ENCODE measurements at regions not wholly inside any gene's neighbourhood (a gene's known extent, or its start where the extent isn't known, plus 50 kb on each side); places are given as distances from the start of the nearest gene placed in this dataset.

DNA sequence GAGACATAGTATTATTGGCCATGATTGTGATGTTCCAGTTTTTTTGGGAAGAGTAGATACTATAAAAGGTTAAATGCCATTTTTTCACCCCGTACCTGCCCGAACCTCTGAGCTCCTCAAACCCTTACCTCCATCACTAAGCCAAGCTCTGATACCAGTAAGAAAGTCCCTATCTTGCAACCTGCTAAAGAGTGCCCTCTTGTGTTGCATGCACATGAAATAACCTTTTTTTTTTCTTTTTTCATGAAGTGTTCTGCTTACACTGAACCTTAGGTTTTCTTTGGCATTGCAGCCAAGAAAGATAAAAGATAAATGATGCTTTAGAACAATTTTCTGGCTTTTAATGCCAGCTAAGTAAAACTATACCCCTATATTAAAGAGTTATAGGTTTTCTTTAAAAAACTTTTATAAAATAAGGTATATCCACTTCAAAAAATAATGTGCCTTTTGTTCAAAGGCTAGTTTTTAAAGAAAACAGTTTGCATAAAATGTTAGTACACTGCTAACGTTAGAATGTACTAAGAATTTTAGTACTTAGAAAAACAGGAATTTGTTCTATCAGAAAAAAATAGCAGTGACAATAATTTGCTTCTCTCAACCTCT lies 295.3 kb upstream of the PMFBP1 start:
- TF ChIP-seq, protein P1, sequence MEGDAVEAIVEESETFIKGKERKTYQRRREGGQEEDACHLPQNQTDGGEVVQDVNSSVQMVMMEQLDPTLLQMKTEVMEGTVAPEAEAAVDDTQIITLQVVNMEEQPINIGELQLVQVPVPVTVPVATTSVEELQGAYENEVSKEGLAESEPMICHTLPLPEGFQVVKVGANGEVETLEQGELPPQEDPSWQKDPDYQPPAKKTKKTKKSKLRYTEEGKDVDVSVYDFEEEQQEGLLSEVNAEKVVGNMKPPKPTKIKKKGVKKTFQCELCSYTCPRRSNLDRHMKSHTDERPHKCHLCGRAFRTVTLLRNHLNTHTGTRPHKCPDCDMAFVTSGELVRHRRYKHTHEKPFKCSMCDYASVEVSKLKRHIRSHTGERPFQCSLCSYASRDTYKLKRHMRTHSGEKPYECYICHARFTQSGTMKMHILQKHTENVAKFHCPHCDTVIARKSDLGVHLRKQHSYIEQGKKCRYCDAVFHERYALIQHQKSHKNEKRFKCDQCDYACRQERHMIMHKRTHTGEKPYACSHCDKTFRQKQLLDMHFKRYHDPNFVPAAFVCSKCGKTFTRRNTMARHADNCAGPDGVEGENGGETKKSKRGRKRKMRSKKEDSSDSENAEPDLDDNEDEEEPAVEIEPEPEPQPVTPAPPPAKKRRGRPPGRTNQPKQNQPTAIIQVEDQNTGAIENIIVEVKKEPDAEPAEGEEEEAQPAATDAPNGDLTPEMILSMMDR (IDR thresholded peaks at IDR 0.05; ENCODE audit: control extremely low read depth, extremely low read depth, low read depth, missing control alignments): peak; percentile 71
- ChIA-PET CTCF (interaction anchor here (0.6 to 3.4 kb wide), 13 partner anchors 67 to 377 kb away, joined by 3 to 32 read pairs (median 3); no protein-coding TSS in a partner anchor), POLR2A (no interaction called here)
- peak; percentile 18 for DNase-seq (ENCODE audit: extremely low spot score)

DNA sequence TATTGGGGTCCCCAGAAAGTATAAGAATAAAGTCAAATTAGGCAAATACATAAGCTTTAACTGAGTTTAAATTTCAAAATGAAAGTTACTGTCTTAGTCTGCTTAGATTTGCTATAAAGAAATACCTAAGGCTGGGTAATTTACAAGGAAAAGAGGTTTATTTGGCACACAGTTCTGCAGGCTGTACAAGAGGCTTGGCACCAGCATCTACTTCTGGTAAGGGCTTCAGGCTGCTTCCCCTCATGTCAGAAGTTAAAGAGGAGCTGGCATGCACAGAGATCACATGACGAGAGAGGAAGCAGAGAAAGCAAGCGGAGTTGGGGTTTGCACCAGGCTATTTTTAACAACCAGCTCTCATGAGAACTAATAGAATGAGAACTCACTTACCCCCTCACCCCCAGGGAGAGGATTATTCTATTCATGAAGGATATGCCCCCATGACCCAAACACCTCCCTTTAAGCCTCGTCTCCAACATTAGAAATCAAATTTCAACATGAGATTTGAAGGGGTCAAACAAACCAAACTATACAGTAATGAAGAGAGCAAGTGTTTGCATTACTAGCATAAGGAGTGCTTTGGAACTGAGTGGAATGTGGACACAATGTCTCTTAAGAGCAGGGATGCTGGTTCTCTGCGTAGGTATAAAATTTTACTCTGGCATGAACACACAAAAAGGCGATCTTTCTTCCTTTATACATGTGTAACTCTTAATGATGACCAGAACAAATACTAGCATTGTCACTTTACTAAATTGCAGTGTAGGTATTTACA lies 292.8 kb upstream of the PMFBP1 start:
- TF ChIP-seq, protein P1 (IDR thresholded peaks at IDR 0.05; ENCODE audit: control extremely low read depth, extremely low read depth, low read depth, missing control alignments): no peak
- ChIA-PET CTCF (interaction anchor here (1.0 to 3.4 kb wide), 3 partner anchors 9 to 340 kb away, joined by 3 to 32 read pairs (median 6); no protein-coding TSS in a partner anchor), POLR2A (no interaction called here)
- no peak for DNase-seq (ENCODE audit: extremely low spot score)

DNA sequence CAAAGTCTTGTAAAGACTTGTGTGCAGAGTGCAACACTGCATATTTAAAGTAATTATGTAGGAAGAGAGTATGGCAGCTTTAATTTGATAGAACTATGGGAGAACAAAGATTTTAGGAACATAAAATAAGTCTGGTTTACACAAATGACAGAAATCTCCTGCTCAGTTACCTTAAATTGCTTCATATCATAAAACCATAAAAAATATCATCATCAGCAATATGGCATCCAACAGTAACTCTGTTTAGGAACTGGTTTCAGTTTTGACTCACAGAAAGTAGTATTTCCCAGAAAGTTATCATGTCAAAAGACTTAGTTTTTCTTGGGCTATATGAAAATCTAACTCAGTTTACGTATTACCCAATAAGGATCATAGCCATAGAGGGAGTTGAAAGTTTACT lies 292.1 kb upstream of the PMFBP1 start:
- TF ChIP-seq, protein P1 (IDR thresholded peaks at IDR 0.05; ENCODE audit: control extremely low read depth, extremely low read depth, low read depth, missing control alignments): no peak
- CTCF ChIA-PET: interaction anchor here (1.0 kb wide), 1 partner anchor 10 kb away, joined by 3 read pairs; no protein-coding TSS in a partner anchor
- DNase-seq (ENCODE audit: extremely low spot score): no peak
- POLR2A ChIA-PET: no interaction called here

DNA sequence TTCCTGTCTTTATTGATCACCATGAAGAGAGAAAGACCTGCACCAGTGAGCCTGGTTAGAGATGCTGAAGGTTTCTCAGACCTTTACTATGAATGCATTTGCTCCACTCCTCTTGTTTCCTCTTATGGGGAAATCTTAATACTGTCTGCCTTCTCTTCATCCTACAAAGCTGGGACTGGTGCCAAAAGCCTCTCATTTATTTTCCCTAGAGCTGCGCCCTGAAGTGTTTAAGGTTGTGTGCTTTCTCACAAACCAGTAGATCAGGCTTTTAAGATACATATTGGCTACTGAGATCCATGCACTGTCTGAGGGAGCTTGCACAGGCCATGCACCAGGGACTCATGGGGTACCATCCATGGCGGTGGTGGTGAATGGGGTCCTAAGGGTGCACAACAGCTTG lies 286.1 kb upstream of the PMFBP1 start:
- ChIA-PET POLR2A (no interaction called here), CTCF (interaction anchor here (1.3 kb wide), 1 partner anchor 16 kb away, joined by 5 read pairs; no protein-coding TSS in a partner anchor)
- DNase-seq (ENCODE audit: extremely low spot score): no peak
- TF ChIP-seq, protein P1 (IDR thresholded peaks at IDR 0.05; ENCODE audit: control extremely low read depth, extremely low read depth, low read depth, missing control alignments): no peak

DNA sequence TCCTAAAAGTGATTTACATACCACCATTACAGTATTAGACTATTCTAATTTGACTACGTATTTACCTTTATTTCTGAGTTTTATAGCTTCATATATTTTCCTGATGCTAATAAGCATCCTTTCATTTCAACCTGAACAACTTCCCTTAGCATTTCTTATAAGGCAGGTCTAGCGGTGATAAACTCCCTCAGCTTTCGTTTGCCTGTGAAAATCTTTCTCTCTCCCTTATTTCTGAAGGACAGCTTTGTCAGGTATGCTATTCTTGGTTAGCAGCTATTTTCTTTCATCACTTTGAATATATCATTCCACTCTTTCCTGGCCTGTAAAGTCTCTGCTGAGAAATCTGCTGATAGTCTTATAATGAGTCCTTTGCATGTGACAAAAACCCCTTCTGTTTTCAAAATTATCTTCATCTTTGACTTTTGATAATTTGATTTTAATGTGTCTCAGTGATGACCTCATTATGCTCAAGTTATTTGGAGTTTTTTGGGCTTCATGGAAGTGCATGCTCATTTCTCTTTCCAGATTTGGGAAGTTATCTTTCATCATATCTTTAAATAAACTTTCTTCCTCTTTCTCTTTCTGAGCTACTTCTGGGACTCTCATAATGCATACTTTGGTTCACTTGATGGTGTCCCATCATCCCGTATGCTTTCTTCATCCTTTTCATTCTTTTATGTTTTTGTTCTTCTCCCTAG lies 285.4 kb upstream of the PMFBP1 start:
- CTCF ChIA-PET: no interaction called here

More for the DNA sequence above, 285.4 kb upstream of the PMFBP1 start:
- TF ChIP-seq, protein P1 (IDR thresholded peaks at IDR 0.05; ENCODE audit: control extremely low read depth, extremely low read depth, low read depth, missing control alignments): no peak
- no peak for DNase-seq (ENCODE audit: extremely low spot score)
- POLR2A ChIA-PET: no interaction called here
